Nephron (organoid): ENCODE measurements at regions not wholly inside any gene's neighbourhood (a gene's known extent, or its start where the extent isn't known, plus 50 kb on each side); places are given as distances from the start of the nearest gene placed in this dataset.
A peak's percentile ranks its signal among the peaks of the same experiment; 100 is the strongest.

Experiments
- H3K27ac Mint-ChIP-seq, 3 experiments: 2 replicates each; pipeline ENCODE4 v1.8.0; 2020; ENCODE audit warnings: mixed read lengths in 3 of 3, mild to moderate bottlenecking in 2 of 3, moderate library complexity in 1 of 3
- H3K27me3 Mint-ChIP-seq: 2 replicates; pipeline ENCODE4 v1.8.0; 2021; ENCODE audit warnings: low read depth, mild to moderate bottlenecking, moderate library complexity, mixed read lengths
- H3K36me3 Mint-ChIP-seq: 2 replicates; pipeline ENCODE4 v1.8.0; 2020; ENCODE audit warnings: low read depth, mixed read lengths
- H3K4me1 Mint-ChIP-seq: 2 replicates; pipeline ENCODE4 v1.8.0; 2020; ENCODE audit warnings: mixed read lengths
- H3K4me3 Mint-ChIP-seq, 3 experiments: 2 replicates each; pipeline ENCODE4 v1.8.0; 2020; ENCODE audit warnings: mild to moderate bottlenecking in 3 of 3, mixed read lengths in 3 of 3, moderate library complexity in 2 of 3
- H3K9me3 Mint-ChIP-seq: 2 replicates; pipeline ENCODE4 v1.8.0; 2020; ENCODE audit warnings: mixed read lengths
- TF ChIP-seq, protein P1 (sequence below), 3 experiments: fragments of 200-600 bp; sonication (generic); IDR thresholded peaks; one replicate each; pipeline ENCODE4 v1.5.0; 2021; ENCODE audit warnings: antibody characterized with exemption in 3 of 3; ENCODE audit not compliant: unreplicated experiment in 3 of 3

DNA sequence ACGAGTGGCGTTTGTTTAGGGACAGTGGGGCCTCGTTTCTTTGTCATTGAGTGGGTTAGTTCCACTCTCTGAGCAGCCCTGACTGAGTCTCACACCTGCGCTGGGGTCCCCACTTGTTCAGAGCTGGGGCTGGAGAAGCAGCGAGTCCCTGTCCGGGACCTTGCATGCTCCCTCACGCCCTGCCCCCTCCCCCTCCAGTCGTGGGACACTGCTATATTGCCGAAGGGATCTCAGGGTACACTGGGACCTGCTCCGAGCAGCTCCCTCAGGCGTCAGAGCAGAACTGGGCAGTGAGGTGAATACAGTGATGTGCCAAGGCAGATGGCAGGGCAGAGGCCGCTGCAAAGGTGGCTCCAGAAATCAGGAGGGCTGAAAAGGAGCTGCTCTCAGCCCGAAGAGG, 59.9 kb upstream of the KLF13 start:
- peaks cover 15% of the 10 kb centered on the region for H3K27me3 Mint-ChIP-seq

DNA sequence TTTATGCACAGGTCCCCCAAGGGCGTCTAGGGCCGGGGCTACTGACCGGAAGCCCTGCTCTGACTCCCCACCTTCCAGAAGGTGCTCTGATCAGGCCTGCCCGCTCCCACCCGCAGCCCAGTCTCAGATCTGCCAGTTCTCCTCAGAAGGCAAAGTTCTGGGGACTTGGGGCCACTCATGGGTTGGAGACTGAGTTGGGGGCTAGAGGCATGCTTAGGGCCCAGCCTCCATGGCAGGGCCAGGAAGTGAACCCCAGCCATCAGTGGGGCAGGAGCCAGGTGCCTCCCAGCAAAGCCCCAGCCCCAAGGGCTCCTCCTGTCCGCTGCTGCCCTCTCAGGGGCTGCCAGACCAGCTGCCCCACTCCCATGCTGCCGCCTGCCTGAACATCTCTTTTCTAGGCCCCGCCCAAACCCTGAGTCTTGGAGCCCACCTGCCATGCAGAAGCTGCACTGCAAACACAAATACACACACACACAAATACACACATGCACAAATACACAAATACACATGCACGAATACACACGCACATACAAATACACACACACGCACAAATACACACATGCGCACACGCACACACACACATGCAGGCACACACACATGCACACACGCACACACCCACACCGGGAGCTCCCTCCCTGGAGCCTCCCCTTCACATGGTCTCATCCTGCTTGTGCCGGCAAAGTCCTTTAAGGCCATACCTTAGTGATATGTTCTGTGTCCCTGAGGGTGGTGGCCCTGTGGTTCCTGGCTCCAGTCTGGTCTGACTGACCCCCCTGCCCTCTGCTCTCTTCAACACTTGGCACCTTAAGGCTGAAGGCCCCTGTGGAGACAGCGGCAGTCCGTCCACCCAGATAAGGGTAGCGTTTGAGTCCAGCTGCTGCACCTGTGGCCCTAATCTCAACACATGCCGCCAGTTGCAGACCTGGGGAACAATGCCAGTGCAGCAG, 59.2 kb upstream of the KLF13 start:
- Mint-ChIP-seq H3K36me3 (no peaks in the 10 kb centered on the region), H3K4me1 (peaks cover 61% of the 10 kb centered on the region), H3K4me3 (no peak overlapping the region), H3K27me3 (peaks cover 15% of the 10 kb centered on the region), H3K27ac (peak overlapping the region in 2 of 3 experiments; percentile 81 to 83), H3K9me3 (no peaks in the 10 kb centered on the region)
- TF ChIP-seq, protein P1, sequence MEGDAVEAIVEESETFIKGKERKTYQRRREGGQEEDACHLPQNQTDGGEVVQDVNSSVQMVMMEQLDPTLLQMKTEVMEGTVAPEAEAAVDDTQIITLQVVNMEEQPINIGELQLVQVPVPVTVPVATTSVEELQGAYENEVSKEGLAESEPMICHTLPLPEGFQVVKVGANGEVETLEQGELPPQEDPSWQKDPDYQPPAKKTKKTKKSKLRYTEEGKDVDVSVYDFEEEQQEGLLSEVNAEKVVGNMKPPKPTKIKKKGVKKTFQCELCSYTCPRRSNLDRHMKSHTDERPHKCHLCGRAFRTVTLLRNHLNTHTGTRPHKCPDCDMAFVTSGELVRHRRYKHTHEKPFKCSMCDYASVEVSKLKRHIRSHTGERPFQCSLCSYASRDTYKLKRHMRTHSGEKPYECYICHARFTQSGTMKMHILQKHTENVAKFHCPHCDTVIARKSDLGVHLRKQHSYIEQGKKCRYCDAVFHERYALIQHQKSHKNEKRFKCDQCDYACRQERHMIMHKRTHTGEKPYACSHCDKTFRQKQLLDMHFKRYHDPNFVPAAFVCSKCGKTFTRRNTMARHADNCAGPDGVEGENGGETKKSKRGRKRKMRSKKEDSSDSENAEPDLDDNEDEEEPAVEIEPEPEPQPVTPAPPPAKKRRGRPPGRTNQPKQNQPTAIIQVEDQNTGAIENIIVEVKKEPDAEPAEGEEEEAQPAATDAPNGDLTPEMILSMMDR (IDR thresholded peaks at IDR 0.05; ENCODE audit: unreplicated experiment in 3 of 3) = no peak

More for the DNA sequence above, 59.9 kb upstream of the KLF13 start:
- Mint-ChIP-seq H3K9me3 (no peaks in the 10 kb centered on the region), H3K36me3 (no peaks in the 10 kb centered on the region), H3K4me1 (peaks cover 64% of the 10 kb centered on the region), H3K4me3 (no peak overlapping the region), H3K27ac (peak overlapping the region; percentile 73 to 86 (median 74))
- TF ChIP-seq, protein P1 (IDR thresholded peaks at IDR 0.05; ENCODE audit: unreplicated experiment in 3 of 3) = no peak

DNA sequence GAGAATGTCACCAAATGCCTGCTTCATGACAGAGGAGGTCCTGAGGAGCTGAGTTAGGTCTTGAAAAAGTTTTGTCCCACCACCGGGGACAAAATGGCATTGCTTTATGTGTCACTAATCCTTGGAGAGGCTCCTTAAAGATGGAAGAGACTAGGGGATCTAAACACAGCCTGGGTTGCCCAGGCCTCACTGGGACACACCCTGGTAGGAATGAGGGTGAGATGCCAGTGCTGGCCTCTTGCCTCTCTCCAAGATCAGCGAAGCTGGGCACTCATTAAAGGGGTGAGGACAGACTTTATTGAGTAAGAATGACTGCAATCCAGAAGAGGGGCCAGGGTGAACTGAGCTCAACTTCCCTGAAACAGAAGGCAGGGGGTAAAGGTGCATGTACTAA, 58.5 kb upstream of the KLF13 start:
- TF ChIP-seq, protein P1 (IDR thresholded peaks at IDR 0.05; ENCODE audit: unreplicated experiment in 3 of 3) = no peak
- H3K36me3 Mint-ChIP-seq = no peaks in the 10 kb centered on the region

DNA sequence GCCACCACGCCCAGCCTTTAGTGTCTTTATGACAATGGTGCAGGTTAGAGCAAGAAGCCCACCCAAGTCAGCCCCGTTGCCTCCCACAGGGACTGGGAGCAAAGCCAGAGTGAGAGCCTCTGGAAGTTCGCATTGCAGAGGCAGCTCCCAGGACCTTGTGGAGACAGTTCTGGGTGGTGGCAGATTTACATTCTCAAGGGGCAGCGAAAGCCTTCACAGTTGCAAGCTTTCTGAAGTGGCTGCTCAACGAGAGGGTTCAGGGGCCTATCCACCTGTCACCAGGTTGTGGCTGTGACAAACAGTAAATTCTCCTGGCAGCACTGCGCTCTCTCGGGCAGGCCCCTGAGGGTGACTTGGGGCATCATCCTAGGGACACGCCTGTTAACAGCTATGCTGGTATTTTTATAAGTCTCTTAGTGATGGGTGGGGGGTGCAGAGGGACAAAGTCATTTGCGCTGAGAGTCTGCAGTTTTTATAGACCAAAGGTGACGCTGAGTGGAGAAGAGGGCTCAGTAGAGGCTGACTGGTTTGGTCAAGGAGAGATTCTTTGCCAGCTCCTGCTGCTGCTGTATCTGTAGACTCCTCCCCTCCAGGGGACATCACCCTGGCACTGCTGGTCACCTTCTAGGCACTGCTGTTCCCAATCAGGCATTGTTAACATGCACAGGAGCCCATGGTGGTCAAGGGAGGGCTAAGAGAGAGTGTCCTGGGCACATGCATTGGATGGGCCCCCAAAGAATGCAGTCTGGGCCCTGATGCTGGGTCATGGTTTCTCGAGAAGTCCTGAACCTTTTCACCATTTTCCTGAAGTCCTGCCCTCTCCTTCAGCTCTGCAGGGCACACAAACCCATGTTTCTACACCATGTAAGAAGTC, 57.5 kb upstream of the KLF13 start:
- peaks cover 8% of the 10 kb centered on the region for H3K27me3 Mint-ChIP-seq
- TF ChIP-seq, protein P1 (IDR thresholded peaks at IDR 0.05; ENCODE audit: unreplicated experiment in 3 of 3) = no peak
- H3K4me1 Mint-ChIP-seq = peaks cover 51% of the 10 kb centered on the region
- H3K4me3 Mint-ChIP-seq = no peak overlapping the region
- H3K36me3 Mint-ChIP-seq = no peaks in the 10 kb centered on the region
- H3K27ac Mint-ChIP-seq = peak overlapping the region in 1 of 3 experiments; percentile 81
- H3K9me3 Mint-ChIP-seq = no peaks in the 10 kb centered on the region

More for the DNA sequence above, 58.5 kb upstream of the KLF13 start:
- H3K4me1 Mint-ChIP-seq = peaks cover 57% of the 10 kb centered on the region
- peaks cover 12% of the 10 kb centered on the region for H3K27me3 Mint-ChIP-seq
- H3K27ac Mint-ChIP-seq = peak overlapping the region in 1 of 3 experiments; percentile 83
- H3K9me3 Mint-ChIP-seq = no peaks in the 10 kb centered on the region
- no peak overlapping the region for H3K4me3 Mint-ChIP-seq

DNA sequence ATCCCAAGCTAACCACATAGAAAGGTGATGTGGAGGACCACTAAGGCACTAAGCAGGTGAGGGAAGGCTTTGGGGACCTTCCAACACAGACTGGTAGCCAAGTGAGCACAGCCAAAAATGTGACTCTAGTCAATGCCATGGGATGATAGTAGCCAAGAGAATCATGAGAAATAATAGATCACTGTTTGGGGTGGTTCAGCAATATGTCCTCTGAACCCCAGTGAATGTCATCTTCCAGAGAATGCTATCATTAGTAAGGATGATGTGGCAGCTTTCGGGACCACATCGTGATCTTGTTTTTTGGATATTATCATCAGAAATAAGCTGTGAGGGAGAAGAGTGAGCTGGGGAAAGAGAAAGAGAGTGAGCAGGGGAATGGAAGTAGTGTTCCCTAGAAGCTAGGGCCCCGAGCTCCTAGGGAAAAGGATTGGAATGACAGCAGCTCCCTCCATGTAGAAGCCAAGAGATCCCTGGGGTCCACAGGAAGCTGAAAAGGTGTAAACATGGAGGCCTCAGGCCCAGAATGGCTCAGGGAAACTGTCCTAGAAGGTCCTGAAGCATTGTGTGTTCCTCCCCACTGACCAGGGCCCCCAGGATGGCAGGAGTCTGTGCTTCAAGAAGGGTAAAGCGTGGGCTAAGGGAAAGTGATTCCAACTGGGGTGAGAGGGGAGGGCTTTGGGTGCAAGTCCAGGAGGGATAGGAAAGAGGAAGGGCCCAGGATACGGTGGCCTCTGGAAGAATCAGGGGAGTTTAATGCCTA, 56.6 kb upstream of the KLF13 start:
- TF ChIP-seq, protein P1 (IDR thresholded peaks at IDR 0.05; ENCODE audit: unreplicated experiment in 3 of 3) = no peak
- no peaks in the 10 kb centered on the region for H3K36me3 Mint-ChIP-seq
- H3K9me3 Mint-ChIP-seq = no peaks in the 10 kb centered on the region
- H3K27ac Mint-ChIP-seq = peak overlapping the region in 1 of 3 experiments; percentile 29
- peaks cover 8% of the 10 kb centered on the region for H3K27me3 Mint-ChIP-seq
- peaks cover 58% of the 10 kb centered on the region for H3K4me1 Mint-ChIP-seq
- no peak overlapping the region for H3K4me3 Mint-ChIP-seq
